GM19463 (cell line): ENCODE measurements at regions not wholly inside any gene's neighbourhood (a gene's known extent, or its start where the extent isn't known, plus 50 kb on each side); places are given as distances from the start of the nearest gene placed in this dataset.
"Not testable (repeated sequence)": the region's sequence is repeated elsewhere in the genome, so short reads cannot be mapped to it uniquely, and the experiment has no call there.

ENCODE experiments used
- ATAC-seq: cut with Tn5 transposase; IDR thresholded peaks from one replicate; pipeline ENCODE4 v1.9.1; 2021; ENCODE audit warnings: mild to moderate bottlenecking, moderate library complexity; ENCODE audit not compliant: unreplicated experiment

GRCh38 chr5:136924490-136924889, 559.1 kb upstream of the TRPC7 start:
- ATAC-seq: no peak

- no peak for ATAC-seq
Observed at GRCh38 chr5:136910625-136911024, 545.3 kb upstream of the TRPC7 start.

- no peak for ATAC-seq
Observed at GRCh38 chr5:136909906-136910305, 544.6 kb upstream of the TRPC7 start.

GRCh38 chr5:136907371-136907770, 542.0 kb upstream of the TRPC7 start:
- no peak for ATAC-seq

GRCh38 chr5:136906545-136906944, 541.2 kb upstream of the TRPC7 start:
- ATAC-seq: no peak

- no peak for ATAC-seq
Observed at GRCh38 chr5:136905571-136905970, 540.2 kb upstream of the TRPC7 start.

GRCh38 chr5:136894070-136894469, 528.7 kb upstream of the TRPC7 start:
- ATAC-seq: no peak

GRCh38 chr5:136892000-136892399, 526.7 kb upstream of the TRPC7 start:
- ATAC-seq: no peak

GRCh38 chr5:136891175-136891972, 526.0 kb upstream of the TRPC7 start:
- no peak for ATAC-seq

GRCh38 chr5:136890431-136891148, 525.2 kb upstream of the TRPC7 start:
- ATAC-seq: no peak

GRCh38 chr5:136886608-136887007, 521.3 kb upstream of the TRPC7 start:
- no peak for ATAC-seq

GRCh38 chr5:136864960-136865359, 499.6 kb upstream of the TRPC7 start:
- no peak for ATAC-seq

- no peak for ATAC-seq
Observed at GRCh38 chr5:136856648-136857047, 491.3 kb upstream of the TRPC7 start.

GRCh38 chr5:136853971-136854370, 488.6 kb upstream of the TRPC7 start:
- ATAC-seq: no peak

- ATAC-seq: no peak
Observed at GRCh38 chr5:136840601-136841000, 475.3 kb upstream of the TRPC7 start.

- ATAC-seq: no peak
Observed at GRCh38 chr5:136836093-136836492, 470.7 kb upstream of the TRPC7 start.

- ATAC-seq: no peak
Observed at GRCh38 chr5:136820848-136821247, 455.5 kb upstream of the TRPC7 start.

- ATAC-seq: no peak
Observed at GRCh38 chr5:136819526-136820302, 454.4 kb upstream of the TRPC7 start.

- ATAC-seq: no peak
Observed at GRCh38 chr5:136816327-136816726, 451.0 kb upstream of the TRPC7 start.

- no peak for ATAC-seq
Observed at GRCh38 chr5:136814619-136815378, 449.5 kb upstream of the TRPC7 start.

GRCh38 chr5:136812270-136812669, 446.9 kb upstream of the TRPC7 start:
- ATAC-seq: not testable (repeated sequence)
